Natural killer cell (primary cell): ENCODE measurements at regions not wholly inside any gene's neighbourhood (a gene's known extent, or its start where the extent isn't known, plus 50 kb on each side); places are given as distances from the start of the nearest gene placed in this dataset.

Source experiments
- ATAC-seq, 3 donors: fragments of 150-1000 bp in 2 of 3; fragments of 200-7000 bp in 1 of 3; cut with Tn5 transposase; 1 replicate in 1 of 3; 2 replicates in 2 of 3; pipeline ENCODE4 v1.10.0; 2021; ENCODE audit warnings: mild to moderate bottlenecking in 2 of 3, moderate library complexity in 2 of 3
- DNase-seq, 2 donors: peaks; one replicate each; pipeline versions ENCODE4 v3.0.0 to v3.0.0-alpha.2; 2013 to 2021; ENCODE audit warnings: mixed read lengths in 1 of 2
- H3K27ac ChIP-seq: one replicate; pipeline ENCODE4 v1.5.1; 2013; ENCODE audit warnings: mild to moderate bottlenecking, low read length
- H3K27me3 ChIP-seq: one replicate; pipeline ENCODE4 v1.6.1; 2013; ENCODE audit warnings: low read length; ENCODE audit not compliant: control insufficient read depth, insufficient read depth
- H3K36me3 ChIP-seq: one replicate; pipeline ENCODE4 v1.6.1; 2013; ENCODE audit warnings: low read length; ENCODE audit not compliant: control insufficient read depth, insufficient read depth
- H3K4me1 ChIP-seq: one replicate; pipeline ENCODE4 v1.6.1; 2013; ENCODE audit warnings: low read length; ENCODE audit not compliant: control insufficient read depth, insufficient read depth
- H3K4me3 ChIP-seq: one replicate; pipeline ENCODE4 v1.5.1; 2013; ENCODE audit warnings: low read length
- H3K9me3 ChIP-seq: one replicate; pipeline ENCODE4 v1.6.1; 2013; ENCODE audit warnings: low read length; ENCODE audit not compliant: control insufficient read depth, insufficient read depth
- H3K27ac Mint-ChIP-seq, 2 donors: one replicate each; pipeline ENCODE4 v1.8.0; 2022; ENCODE audit warnings: mild to moderate bottlenecking in 2 of 2, mixed read lengths in 2 of 2, moderate library complexity in 1 of 2
- H3K27me3 Mint-ChIP-seq, 2 donors: one replicate each; pipeline ENCODE4 v1.8.0; 2022; ENCODE audit warnings: low read depth in 2 of 2, mixed read lengths in 2 of 2
- H3K36me3 Mint-ChIP-seq: one replicate; pipeline ENCODE4 v1.8.0; 2022; ENCODE audit warnings: mixed read lengths
- H3K4me1 Mint-ChIP-seq, 2 donors: one replicate each; pipeline ENCODE4 v1.8.0; 2022; ENCODE audit warnings: mixed read lengths in 2 of 2
- H3K4me3 Mint-ChIP-seq: one replicate; pipeline ENCODE4 v1.8.0; 2022; ENCODE audit warnings: mild to moderate bottlenecking, moderate library complexity, mixed read lengths
- H3K9me3 Mint-ChIP-seq, 2 donors: one replicate each; pipeline ENCODE4 v1.8.0; 2022; ENCODE audit warnings: mixed read lengths in 2 of 2
- WGBS: methylation state at CpG from one replicate; pipeline ENCODE4 v1.1.7; 2013; ENCODE audit warnings: missing lambda C conversion rate; ENCODE audit not compliant: insufficient coverage; 5-methylcytosine and 5-hydroxymethylcytosine counted together
- intact Hi-C: fragments of 100-400 bp; cut with micrococcal nuclease; formaldehyde crosslinking; loops from one replicate; pipeline ENCODE4 v1.14.2; 2022
- TF ChIP-seq, protein P1 (sequence below): fragments of 200-600 bp; IDR thresholded peaks from one replicate; pipeline ENCODE4 v1.8.0; 2022; ENCODE audit warnings: antibody characterized with exemption

DNA sequence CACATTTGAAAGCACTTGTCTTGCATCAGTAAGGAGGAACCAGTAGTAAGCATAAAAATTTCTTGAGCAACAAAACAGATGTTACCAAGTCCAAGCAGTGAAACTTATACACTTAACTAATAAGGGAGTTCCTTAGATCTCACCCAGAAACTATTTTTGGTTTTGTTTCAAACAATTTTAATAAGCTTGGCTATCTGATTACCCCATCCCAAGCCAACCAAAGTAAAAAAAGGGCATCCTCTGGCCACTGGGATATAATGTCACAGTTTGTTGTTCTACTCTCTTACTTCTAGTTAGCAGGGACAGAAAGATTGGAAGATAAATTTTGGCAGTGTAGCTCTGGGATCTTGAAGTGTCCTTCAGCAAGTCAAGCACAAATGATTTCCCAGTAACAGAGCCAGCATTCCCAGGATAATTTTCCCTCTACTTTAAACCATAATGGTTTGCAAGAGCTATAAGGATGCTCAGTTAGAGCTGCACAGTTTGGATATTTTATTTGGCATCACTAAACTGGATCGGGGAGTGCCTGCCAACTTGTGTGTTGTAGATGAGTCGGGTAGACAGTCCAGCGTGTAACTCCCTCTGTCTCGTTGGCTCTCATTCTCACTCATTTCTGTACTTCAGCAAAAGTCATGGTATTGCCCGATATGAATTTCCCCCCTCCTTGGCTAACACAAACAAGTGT, 161.9 kb upstream of the HMHB1 start:
- no peaks in the 10 kb centered on the region for H3K27me3 Mint-ChIP-seq
- DNase-seq = no peak
- H3K27ac ChIP-seq = no peak overlapping the region
- H3K9me3 ChIP-seq = no peaks in the 10 kb centered on the region
- H3K9me3 Mint-ChIP-seq = no peaks in the 10 kb centered on the region
- intact Hi-C loops = no loop called here
- H3K4me3 Mint-ChIP-seq = no peak overlapping the region
- no peak for ATAC-seq
- TF ChIP-seq, protein P1, sequence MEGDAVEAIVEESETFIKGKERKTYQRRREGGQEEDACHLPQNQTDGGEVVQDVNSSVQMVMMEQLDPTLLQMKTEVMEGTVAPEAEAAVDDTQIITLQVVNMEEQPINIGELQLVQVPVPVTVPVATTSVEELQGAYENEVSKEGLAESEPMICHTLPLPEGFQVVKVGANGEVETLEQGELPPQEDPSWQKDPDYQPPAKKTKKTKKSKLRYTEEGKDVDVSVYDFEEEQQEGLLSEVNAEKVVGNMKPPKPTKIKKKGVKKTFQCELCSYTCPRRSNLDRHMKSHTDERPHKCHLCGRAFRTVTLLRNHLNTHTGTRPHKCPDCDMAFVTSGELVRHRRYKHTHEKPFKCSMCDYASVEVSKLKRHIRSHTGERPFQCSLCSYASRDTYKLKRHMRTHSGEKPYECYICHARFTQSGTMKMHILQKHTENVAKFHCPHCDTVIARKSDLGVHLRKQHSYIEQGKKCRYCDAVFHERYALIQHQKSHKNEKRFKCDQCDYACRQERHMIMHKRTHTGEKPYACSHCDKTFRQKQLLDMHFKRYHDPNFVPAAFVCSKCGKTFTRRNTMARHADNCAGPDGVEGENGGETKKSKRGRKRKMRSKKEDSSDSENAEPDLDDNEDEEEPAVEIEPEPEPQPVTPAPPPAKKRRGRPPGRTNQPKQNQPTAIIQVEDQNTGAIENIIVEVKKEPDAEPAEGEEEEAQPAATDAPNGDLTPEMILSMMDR = no peak
- H3K36me3 ChIP-seq = no peaks in the 10 kb centered on the region
- H3K4me3 ChIP-seq = no peak overlapping the region
- no peaks in the 10 kb centered on the region for H3K36me3 Mint-ChIP-seq
- 81% methylated on average over 5 of the region's 5 CpGs for WGBS
- peaks cover 0 to 9% of the 10 kb centered on the region in 2 donors for H3K4me1 Mint-ChIP-seq
- no peak overlapping the region for H3K27ac Mint-ChIP-seq
- no peaks in the 10 kb centered on the region for H3K4me1 ChIP-seq
- H3K27me3 ChIP-seq = no peaks in the 10 kb centered on the region

GRCh38 chr5:143648696-143649095, 163.3 kb upstream of the HMHB1 start:
- no peak overlapping the region for H3K27ac ChIP-seq
- H3K27me3 ChIP-seq = no peaks in the 10 kb centered on the region
- H3K36me3 ChIP-seq = no peaks in the 10 kb centered on the region
- Mint-ChIP-seq H3K4me1 (peaks cover 0 to 9% of the 10 kb centered on the region in 2 donors), H3K27ac (no peak overlapping the region), H3K9me3 (no peaks in the 10 kb centered on the region), H3K27me3 (no peaks in the 10 kb centered on the region), H3K4me3 (no peak overlapping the region), H3K36me3 (no peaks in the 10 kb centered on the region)
- intact Hi-C loops = loop anchor here (1.0 kb wide), 1 partner anchor 177 kb away; no protein-coding TSS in a partner anchor
- no peaks in the 10 kb centered on the region for H3K4me1 ChIP-seq
- H3K4me3 ChIP-seq = no peak overlapping the region
- TF ChIP-seq, protein P1 = peak; percentile 34
- DNase-seq (peak in 1 of 2 donors; percentile 44), ATAC-seq (peak; percentile 37 to 63 (median 50))
- 93% methylated on average over 2 of the region's 2 CpGs for WGBS
- no peaks in the 10 kb centered on the region for H3K9me3 ChIP-seq

GRCh38 chr5:143646961-143647360, 165.0 kb upstream of the HMHB1 start:
- Mint-ChIP-seq H3K27ac (no peak overlapping the region), H3K4me1 (peaks cover 0 to 5% of the 10 kb centered on the region in 2 donors), H3K9me3 (no peaks in the 10 kb centered on the region), H3K36me3 (no peaks in the 10 kb centered on the region), H3K27me3 (no peaks in the 10 kb centered on the region), H3K4me3 (no peak overlapping the region)
- no peak for ATAC-seq
- Histone ChIP-seq H3K27ac (no peak overlapping the region), H3K27me3 (no peaks in the 10 kb centered on the region), H3K36me3 (no peaks in the 10 kb centered on the region), H3K4me1 (no peaks in the 10 kb centered on the region), H3K4me3 (no peak overlapping the region), H3K9me3 (no peaks in the 10 kb centered on the region)
- WGBS = 98% methylated on average over 14 of the region's 14 CpGs
- intact Hi-C loops = no loop called here
- DNase-seq = no peak
- TF ChIP-seq, protein P1 = no peak

DNA sequence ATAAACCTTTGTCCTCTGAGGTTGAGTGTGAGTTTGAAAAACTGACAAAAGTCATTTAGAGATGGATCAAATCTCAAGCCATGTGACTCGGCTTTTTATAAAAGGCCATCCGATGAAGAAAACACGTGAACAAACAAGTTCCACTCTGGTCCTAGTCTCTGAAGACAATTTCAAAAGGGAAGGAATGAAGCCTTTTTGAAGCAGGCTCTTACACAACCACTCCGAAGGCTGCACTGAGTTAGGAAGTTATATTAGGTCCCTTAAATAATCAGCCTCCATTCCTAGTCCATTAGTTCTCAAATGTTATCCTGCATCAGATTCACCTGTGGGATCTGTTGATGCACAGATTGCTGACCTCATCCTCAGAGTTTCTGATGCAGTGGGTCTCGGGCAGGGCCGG, 166.6 kb upstream of the HMHB1 start:
- Mint-ChIP-seq H3K4me3 (no peak overlapping the region), H3K4me1 (peaks cover 0 to 5% of the 10 kb centered on the region in 2 donors), H3K36me3 (no peaks in the 10 kb centered on the region), H3K9me3 (no peaks in the 10 kb centered on the region), H3K27ac (no peak overlapping the region), H3K27me3 (no peaks in the 10 kb centered on the region)
- intact Hi-C loops = no loop called here
- TF ChIP-seq, protein P1 = no peak
- no peak for DNase-seq
- no peaks in the 10 kb centered on the region for H3K4me1 ChIP-seq
- WGBS = 96% methylated on average over 6 of the region's 6 CpGs
- H3K9me3 ChIP-seq = no peaks in the 10 kb centered on the region
- H3K27me3 ChIP-seq = no peaks in the 10 kb centered on the region
- no peaks in the 10 kb centered on the region for H3K36me3 ChIP-seq
- H3K4me3 ChIP-seq = no peak overlapping the region
- ATAC-seq = no peak
- H3K27ac ChIP-seq = no peak overlapping the region
